ENCODE measurements at regions not wholly inside any gene's neighbourhood (a gene's known extent, or its start where the extent isn't known, plus 50 kb on each side); places are given as distances from the start of the nearest gene placed in this dataset.
"Not testable (repeated sequence)": the region's sequence is repeated elsewhere in the genome, so short reads cannot be mapped to it uniquely, and the experiment has no call there.

- DNase-seq: no peak
Observed at GRCh38 chr2:239723486-239724193, 301.5 kb downstream of the NDUFA10 start.

GRCh38 chr2:239722760-239723470 is 302.2 kb downstream of the NDUFA10 start:
- DNase-seq: no peak

- DNase-seq: no peak
Observed at GRCh38 chr2:239721991-239722759, 303.0 kb downstream of the NDUFA10 start.

- DNase-seq: no peak
Observed at GRCh38 chr2:239721531-239721930, 303.6 kb downstream of the NDUFA10 start.

- DNase-seq: no peak
Observed at GRCh38 chr2:239720361-239721360, 304.5 kb downstream of the NDUFA10 start.

GRCh38 chr2:239719791-239720360 is 305.3 kb downstream of the NDUFA10 start:
- no peak for DNase-seq

- not testable (repeated sequence) for DNase-seq
Observed at GRCh38 chr2:239718991-239719390, 306.2 kb downstream of the NDUFA10 start.

GRCh38 chr2:239717706-239718105 is 307.4 kb downstream of the NDUFA10 start:
- no peak for DNase-seq

GRCh38 chr2:239717319-239717675 is 307.8 kb downstream of the NDUFA10 start:
- DNase-seq: no peak

GRCh38 chr2:239716536-239717318 is 308.4 kb downstream of the NDUFA10 start:
- DNase-seq: no peak

- no peak for DNase-seq
Observed at GRCh38 chr2:239716009-239716408, 309.1 kb downstream of the NDUFA10 start.

GRCh38 chr2:239715606-239716005 is 309.5 kb downstream of the NDUFA10 start:
- DNase-seq: no peak

- DNase-seq: no peak
Observed at GRCh38 chr2:239715202-239715601, 309.9 kb downstream of the NDUFA10 start.

- no peak for DNase-seq
Observed at GRCh38 chr2:239714116-239714515, 311.0 kb downstream of the NDUFA10 start.

- DNase-seq: no peak
Observed at GRCh38 chr2:239712755-239713154, 311.9 kb upstream of the HDAC4 start.

GRCh38 chr2:239711911-239712570 is 311.2 kb upstream of the HDAC4 start:
- no peak for DNase-seq

GRCh38 chr2:239710953-239711861 is 310.4 kb upstream of the HDAC4 start:
- no peak for DNase-seq

GRCh38 chr2:239706367-239706766 is 305.5 kb upstream of the HDAC4 start:
- no peak for DNase-seq

GRCh38 chr2:239704737-239705136 is 303.9 kb upstream of the HDAC4 start:
- DNase-seq: no peak

GRCh38 chr2:239703834-239704233 is 303.0 kb upstream of the HDAC4 start:
- DNase-seq: no peak

Data from SHP77 (cell line).